ENCODE measurements at regions not wholly inside any gene's neighbourhood (a gene's known extent, or its start where the extent isn't known, plus 50 kb on each side); places are given as distances from the start of the nearest gene placed in this dataset.

GRCh38 chr5:26482810-26483375 lies 555.5 kb downstream of the CDH9 start:
- TF ChIP-seq MXI1 (conservative IDR thresholded peaks at IDR 0.05; ENCODE audit: poor library complexity, severe bottlenecking): no peak
- TF ChIP-seq POLR2AphosphoS5 (IDR thresholded peaks at IDR 0.05): no peak
- no peak for TF ChIP-seq EP300 (conservative IDR thresholded peaks at IDR 0.05; ENCODE audit: poor library complexity, severe bottlenecking)
- TF ChIP-seq CTCF (IDR thresholded peaks at IDR 0.05; ENCODE audit: poor library complexity, severe bottlenecking): peak; percentile 61
- no peak for TF ChIP-seq EZH2 (IDR thresholded peaks at IDR 0.05; ENCODE audit: borderline replicate concordance, insufficient read depth, low read length, poor library complexity, severe bottlenecking)
- TF ChIP-seq REST (IDR thresholded peaks at IDR 0.05; ENCODE audit: borderline replicate concordance): no peak
- TF ChIP-seq SMC3 (conservative IDR thresholded peaks at IDR 0.05; ENCODE audit: poor library complexity): peak; percentile 52
- TF ChIP-seq RAD21 (conservative IDR thresholded peaks at IDR 0.05): peak; percentile 62
- H3K9me3 ChIP-seq (ENCODE audit: low read length): no peaks in the 10 kb centered on the region
- no peak overlapping the region for H2AFZ ChIP-seq (ENCODE audit: low read depth, low read length)
- no peak overlapping the region for H3K4me2 ChIP-seq (ENCODE audit: low read length)
- no peaks in the 10 kb centered on the region for H3K36me3 ChIP-seq (ENCODE audit: insufficient read depth, low read length)
- no peak overlapping the region for H3K27ac ChIP-seq (ENCODE audit: low read length)
- H3K27me3 ChIP-seq (ENCODE audit: insufficient read depth, low read depth, low read length): no peaks in the 10 kb centered on the region
- no peak overlapping the region for H3K9ac ChIP-seq (ENCODE audit: low read length)
- no peaks in the 10 kb centered on the region for H3K79me2 ChIP-seq (replicated peaks; ENCODE audit: insufficient read depth, low read length)
- H3K4me3 ChIP-seq (ENCODE audit: low read length): no peak overlapping the region
- no peaks in the 10 kb centered on the region for H3F3A ChIP-seq (ENCODE audit: insufficient read depth, low read length, poor library complexity, severe bottlenecking)
- no peaks in the 10 kb centered on the region for H4K20me1 ChIP-seq (ENCODE audit: insufficient read depth)
- no peaks in the 10 kb centered on the region for H3K9me2 ChIP-seq (ENCODE audit: insufficient read depth, low read length)

- no peaks in the 10 kb centered on the region for H3F3A ChIP-seq (ENCODE audit: insufficient read depth, low read length, poor library complexity, severe bottlenecking)
- no peak for TF ChIP-seq REST (IDR thresholded peaks at IDR 0.05; ENCODE audit: borderline replicate concordance)
- no peak for TF ChIP-seq POLR2AphosphoS5 (IDR thresholded peaks at IDR 0.05)
- no peak for TF ChIP-seq MXI1 (conservative IDR thresholded peaks at IDR 0.05; ENCODE audit: poor library complexity, severe bottlenecking)
- TF ChIP-seq TAF1 (IDR thresholded peaks at IDR 0.05; ENCODE audit: low read depth): no peak
- TF ChIP-seq EP300 (conservative IDR thresholded peaks at IDR 0.05; ENCODE audit: poor library complexity, severe bottlenecking): no peak
- no peak for TF ChIP-seq EZH2 (IDR thresholded peaks at IDR 0.05; ENCODE audit: borderline replicate concordance, insufficient read depth, low read length, poor library complexity, severe bottlenecking)
- TF ChIP-seq SMC3 (conservative IDR thresholded peaks at IDR 0.05; ENCODE audit: poor library complexity): no peak
- TF ChIP-seq CTCF (IDR thresholded peaks at IDR 0.05; ENCODE audit: poor library complexity, severe bottlenecking): no peak
- TF ChIP-seq RAD21 (conservative IDR thresholded peaks at IDR 0.05): no peak
- H3K9me2 ChIP-seq (ENCODE audit: insufficient read depth, low read length): no peaks in the 10 kb centered on the region
- H2AFZ ChIP-seq (ENCODE audit: low read depth, low read length): no peak overlapping the region
- no peaks in the 10 kb centered on the region for H3K27me3 ChIP-seq (ENCODE audit: insufficient read depth, low read depth, low read length)
- H3K36me3 ChIP-seq (ENCODE audit: insufficient read depth, low read length): no peaks in the 10 kb centered on the region
- no peaks in the 10 kb centered on the region for H3K79me2 ChIP-seq (replicated peaks; ENCODE audit: insufficient read depth, low read length)
- no peak overlapping the region for H3K4me2 ChIP-seq (ENCODE audit: low read length)
- H3K9ac ChIP-seq (ENCODE audit: low read length): no peak overlapping the region
- no peak overlapping the region for H3K27ac ChIP-seq (ENCODE audit: low read length)
- H3K9me3 ChIP-seq (ENCODE audit: low read length): no peaks in the 10 kb centered on the region
- H4K20me1 ChIP-seq (ENCODE audit: insufficient read depth): no peaks in the 10 kb centered on the region
- H3K4me3 ChIP-seq (ENCODE audit: low read length): no peak overlapping the region
Measured at GRCh38 chr5:26482076-26482809, 556.1 kb downstream of the CDH9 start.
